ENCODE measurements at regions not wholly inside any gene's neighbourhood (a gene's known extent, or its start where the extent isn't known, plus 50 kb on each side); places are given as distances from the start of the nearest gene placed in this dataset.

DNA sequence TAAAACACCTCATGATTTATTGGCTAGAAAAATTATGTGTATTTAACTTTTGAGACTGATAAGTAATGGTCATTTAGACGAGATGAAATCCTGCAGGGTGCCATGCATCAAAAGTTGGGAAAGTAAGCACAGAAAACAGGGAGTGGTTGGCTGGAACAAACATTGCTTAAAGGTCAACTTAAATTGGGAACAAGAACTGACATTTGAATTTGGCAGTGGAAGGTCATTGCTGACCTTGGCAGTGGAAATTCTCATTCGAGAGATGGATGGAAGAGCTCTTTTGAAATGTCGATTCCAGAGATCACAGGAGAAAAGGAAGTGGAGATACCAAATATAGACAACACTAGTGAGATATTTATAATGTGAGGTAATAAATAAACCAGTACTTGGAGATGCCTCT is 572.8 kb downstream of the TRAM1L1 start:
- no peaks in the 10 kb centered on the region for H3K4me1 ChIP-seq (ENCODE audit: control insufficient read depth in 1 of 2, insufficient read depth in 2 of 2, low read depth in 1 of 2, low read length in 1 of 2)
- no peaks in the 10 kb centered on the region for H4K20me1 ChIP-seq (ENCODE audit: insufficient read depth)
- no peaks in the 10 kb centered on the region for H3K79me2 ChIP-seq (ENCODE audit: insufficient read depth)
- POLR2A ChIA-PET = no interaction called here
- no peak overlapping the region for H3K4me2 ChIP-seq
- 37% methylated on average over 3 of the region's 3 CpGs for WGBS (ENCODE audit: low lambda C conversion rate)
- no peak overlapping the region for H3K4me3 ChIP-seq (ENCODE audit: low read depth in 2 of 2, low read length in 1 of 2)
- TF ChIP-seq SIN3A (IDR thresholded peaks at IDR 0.05; ENCODE audit: borderline replicate concordance, low read depth, low read length) = no peak
- no peak for TF ChIP-seq GABPA (IDR thresholded peaks at IDR 0.05; ENCODE audit: low read depth)
- TF ChIP-seq POLR2AphosphoS5 (IDR thresholded peaks at IDR 0.05; ENCODE audit: low read depth, low read length) = no peak
- no peak for TF ChIP-seq JUND (IDR thresholded peaks at IDR 0.05)
- TF ChIP-seq FOXM1 (IDR thresholded peaks at IDR 0.05; ENCODE audit: low read depth) = no peak
- no peak for TF ChIP-seq YY1 (IDR thresholded peaks at IDR 0.05; ENCODE audit: low read depth)
- TF ChIP-seq, protein P1, sequence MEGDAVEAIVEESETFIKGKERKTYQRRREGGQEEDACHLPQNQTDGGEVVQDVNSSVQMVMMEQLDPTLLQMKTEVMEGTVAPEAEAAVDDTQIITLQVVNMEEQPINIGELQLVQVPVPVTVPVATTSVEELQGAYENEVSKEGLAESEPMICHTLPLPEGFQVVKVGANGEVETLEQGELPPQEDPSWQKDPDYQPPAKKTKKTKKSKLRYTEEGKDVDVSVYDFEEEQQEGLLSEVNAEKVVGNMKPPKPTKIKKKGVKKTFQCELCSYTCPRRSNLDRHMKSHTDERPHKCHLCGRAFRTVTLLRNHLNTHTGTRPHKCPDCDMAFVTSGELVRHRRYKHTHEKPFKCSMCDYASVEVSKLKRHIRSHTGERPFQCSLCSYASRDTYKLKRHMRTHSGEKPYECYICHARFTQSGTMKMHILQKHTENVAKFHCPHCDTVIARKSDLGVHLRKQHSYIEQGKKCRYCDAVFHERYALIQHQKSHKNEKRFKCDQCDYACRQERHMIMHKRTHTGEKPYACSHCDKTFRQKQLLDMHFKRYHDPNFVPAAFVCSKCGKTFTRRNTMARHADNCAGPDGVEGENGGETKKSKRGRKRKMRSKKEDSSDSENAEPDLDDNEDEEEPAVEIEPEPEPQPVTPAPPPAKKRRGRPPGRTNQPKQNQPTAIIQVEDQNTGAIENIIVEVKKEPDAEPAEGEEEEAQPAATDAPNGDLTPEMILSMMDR (IDR thresholded peaks at IDR 0.05) = no peak
- TF ChIP-seq EP300 (IDR thresholded peaks at IDR 0.05; ENCODE audit: borderline replicate concordance in 1 of 2, low read depth in 1 of 2, low read length in 1 of 2) = no peak
- no peak for TF ChIP-seq RAD21 (IDR thresholded peaks at IDR 0.05; ENCODE audit: low read length)
- TF ChIP-seq EZH2phosphoT487 (IDR thresholded peaks at IDR 0.05; ENCODE audit: borderline replicate concordance, low read depth) = no peak
- TF ChIP-seq, protein P2, sequence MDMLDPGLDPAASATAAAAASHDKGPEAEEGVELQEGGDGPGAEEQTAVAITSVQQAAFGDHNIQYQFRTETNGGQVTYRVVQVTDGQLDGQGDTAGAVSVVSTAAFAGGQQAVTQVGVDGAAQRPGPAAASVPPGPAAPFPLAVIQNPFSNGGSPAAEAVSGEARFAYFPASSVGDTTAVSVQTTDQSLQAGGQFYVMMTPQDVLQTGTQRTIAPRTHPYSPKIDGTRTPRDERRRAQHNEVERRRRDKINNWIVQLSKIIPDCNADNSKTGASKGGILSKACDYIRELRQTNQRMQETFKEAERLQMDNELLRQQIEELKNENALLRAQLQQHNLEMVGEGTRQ (IDR thresholded peaks at IDR 0.05; ENCODE audit: borderline replicate concordance, low read depth, low read length) = no peak
- TF ChIP-seq, protein P3, sequence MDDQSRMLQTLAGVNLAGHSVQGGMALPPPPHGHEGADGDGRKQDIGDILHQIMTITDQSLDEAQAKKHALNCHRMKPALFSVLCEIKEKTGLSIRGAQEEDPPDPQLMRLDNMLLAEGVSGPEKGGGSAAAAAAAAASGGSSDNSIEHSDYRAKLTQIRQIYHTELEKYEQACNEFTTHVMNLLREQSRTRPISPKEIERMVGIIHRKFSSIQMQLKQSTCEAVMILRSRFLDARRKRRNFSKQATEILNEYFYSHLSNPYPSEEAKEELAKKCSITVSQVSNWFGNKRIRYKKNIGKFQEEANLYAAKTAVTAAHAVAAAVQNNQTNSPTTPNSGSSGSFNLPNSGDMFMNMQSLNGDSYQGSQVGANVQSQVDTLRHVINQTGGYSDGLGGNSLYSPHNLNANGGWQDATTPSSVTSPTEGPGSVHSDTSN (IDR thresholded peaks at IDR 0.05) = no peak
- TF ChIP-seq, protein P4, sequence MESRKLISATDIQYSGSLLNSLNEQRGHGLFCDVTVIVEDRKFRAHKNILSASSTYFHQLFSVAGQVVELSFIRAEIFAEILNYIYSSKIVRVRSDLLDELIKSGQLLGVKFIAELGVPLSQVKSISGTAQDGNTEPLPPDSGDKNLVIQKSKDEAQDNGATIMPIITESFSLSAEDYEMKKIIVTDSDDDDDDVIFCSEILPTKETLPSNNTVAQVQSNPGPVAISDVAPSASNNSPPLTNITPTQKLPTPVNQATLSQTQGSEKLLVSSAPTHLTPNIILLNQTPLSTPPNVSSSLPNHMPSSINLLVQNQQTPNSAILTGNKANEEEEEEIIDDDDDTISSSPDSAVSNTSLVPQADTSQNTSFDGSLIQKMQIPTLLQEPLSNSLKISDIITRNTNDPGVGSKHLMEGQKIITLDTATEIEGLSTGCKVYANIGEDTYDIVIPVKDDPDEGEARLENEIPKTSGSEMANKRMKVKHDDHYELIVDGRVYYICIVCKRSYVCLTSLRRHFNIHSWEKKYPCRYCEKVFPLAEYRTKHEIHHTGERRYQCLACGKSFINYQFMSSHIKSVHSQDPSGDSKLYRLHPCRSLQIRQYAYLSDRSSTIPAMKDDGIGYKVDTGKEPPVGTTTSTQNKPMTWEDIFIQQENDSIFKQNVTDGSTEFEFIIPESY (IDR thresholded peaks at IDR 0.05; ENCODE audit: borderline replicate concordance, low read depth) = no peak
- no peak for TF ChIP-seq GATA2 (CRISPR knock-in tag; IDR thresholded peaks at IDR 0.05)
- no peaks in the 10 kb centered on the region for H3K36me3 ChIP-seq (replicated peaks in 1 of 2; ENCODE audit: control insufficient read depth in 1 of 2, insufficient read depth in 2 of 2, low read length in 1 of 2)
- no peaks in the 10 kb centered on the region for H3K9me2 ChIP-seq
- no peaks in the 10 kb centered on the region for H3F3A ChIP-seq (replicated peaks; ENCODE audit: insufficient read depth)
- no peak overlapping the region for H3K27ac ChIP-seq (ENCODE audit: low read depth in 2 of 2, low read length in 1 of 2)
- no peak overlapping the region for H2AFZ ChIP-seq (ENCODE audit: low read depth)
- CTCF ChIA-PET = no interaction called here
- DNase-seq = no peak
- no peaks in the 10 kb centered on the region for H3K9me3 ChIP-seq
- H3K27me3 ChIP-seq (ENCODE audit: insufficient read depth) = no peaks in the 10 kb centered on the region
- H3K9ac ChIP-seq = no peak overlapping the region
